ENCODE measurements at regions not wholly inside any gene's neighbourhood (a gene's known extent, or its start where the extent isn't known, plus 50 kb on each side); places are given as distances from the start of the nearest gene placed in this dataset.
"Not testable (repeated sequence)": the region's sequence is repeated elsewhere in the genome, so short reads cannot be mapped to it uniquely, and the experiment has no call there.

DNA sequence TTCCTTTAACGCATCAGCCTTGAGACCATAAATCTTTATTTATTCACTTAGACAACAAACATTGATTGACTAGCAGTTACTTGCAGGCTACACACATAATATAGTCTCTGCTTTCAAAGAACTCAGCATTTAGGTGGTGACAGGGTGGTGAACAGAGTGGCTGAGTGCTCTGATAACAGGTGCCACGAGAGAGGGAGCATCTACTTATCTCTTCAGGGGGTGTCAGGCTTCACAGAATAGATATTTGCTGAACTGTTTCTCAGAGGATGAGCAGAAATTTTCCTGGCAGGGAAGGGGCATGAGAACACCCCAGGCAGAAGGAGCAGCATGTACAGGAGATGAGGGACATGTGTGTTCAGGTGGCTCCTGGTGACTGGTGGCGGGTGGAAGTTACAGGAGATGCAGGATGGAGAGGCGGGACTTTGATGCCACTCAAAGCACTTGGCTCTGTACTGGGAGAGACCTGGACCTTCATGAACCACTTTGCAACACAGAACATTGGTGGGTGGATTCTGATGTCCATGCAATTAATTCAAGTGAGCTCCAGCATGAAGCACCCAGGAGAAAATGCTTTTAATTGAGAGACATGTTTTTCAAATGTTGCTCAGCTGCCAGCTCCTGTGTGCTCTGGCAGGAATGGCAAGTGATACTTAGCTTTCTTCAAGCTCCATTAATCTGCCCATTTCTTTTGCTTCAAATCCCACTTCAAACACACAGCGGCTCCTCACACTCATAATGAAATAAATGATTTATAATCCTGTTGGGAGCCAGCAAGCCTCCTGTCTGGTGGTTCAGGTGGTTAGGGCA lies 248.9 kb downstream of the MYCN start:
- no peak for DNase-seq (ENCODE audit: low read depth in 2 of 2)

DNA sequence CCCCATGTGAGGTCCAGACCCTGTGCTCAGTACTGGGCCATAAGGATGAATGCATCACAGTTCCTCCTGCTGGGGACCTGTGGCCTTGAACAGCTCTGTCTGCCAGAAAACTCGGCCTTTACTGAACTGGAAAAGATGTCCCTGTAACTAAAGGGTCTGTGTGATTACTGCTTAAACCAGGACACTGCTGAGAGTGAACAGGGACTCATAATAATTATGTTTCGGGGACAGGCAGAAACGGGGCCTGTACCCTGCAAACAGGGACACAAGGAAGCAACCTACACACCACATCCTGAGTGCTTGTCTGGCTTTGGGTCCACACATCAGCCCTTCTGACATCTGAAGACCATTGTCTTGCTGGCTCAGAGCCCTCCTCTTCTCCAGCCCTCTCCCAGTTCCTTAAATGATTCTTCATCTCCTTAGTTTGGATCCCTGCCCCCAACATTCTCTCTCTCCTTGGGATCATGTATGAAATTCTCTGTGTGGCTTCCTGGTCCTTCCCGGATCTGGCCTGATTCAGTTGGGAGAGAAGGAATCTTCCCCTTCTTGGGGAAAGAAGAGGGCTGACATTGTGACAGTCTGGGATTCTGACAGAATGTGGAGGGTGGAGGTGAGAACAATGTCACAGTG lies 248.0 kb downstream of the MYCN start:
- no peak for DNase-seq (ENCODE audit: low read depth in 2 of 2)

DNA sequence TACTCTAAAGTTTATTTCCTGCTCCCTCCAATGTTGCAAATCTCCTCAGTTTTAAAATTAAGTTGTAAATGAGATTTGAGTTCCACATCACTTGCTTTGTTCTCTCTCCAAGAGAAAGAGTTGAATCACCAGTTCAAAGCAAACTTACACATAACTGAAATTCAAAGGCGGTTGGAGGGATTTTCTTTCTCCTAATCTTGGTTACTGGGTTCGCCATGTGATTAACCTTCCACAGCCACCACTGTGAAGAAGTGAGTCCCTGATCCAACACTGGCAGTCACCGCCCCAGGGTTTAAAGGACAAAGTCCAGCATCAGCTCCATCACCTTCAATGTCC lies 247.1 kb downstream of the MYCN start:
- no peak for DNase-seq (ENCODE audit: low read depth in 2 of 2)

DNA sequence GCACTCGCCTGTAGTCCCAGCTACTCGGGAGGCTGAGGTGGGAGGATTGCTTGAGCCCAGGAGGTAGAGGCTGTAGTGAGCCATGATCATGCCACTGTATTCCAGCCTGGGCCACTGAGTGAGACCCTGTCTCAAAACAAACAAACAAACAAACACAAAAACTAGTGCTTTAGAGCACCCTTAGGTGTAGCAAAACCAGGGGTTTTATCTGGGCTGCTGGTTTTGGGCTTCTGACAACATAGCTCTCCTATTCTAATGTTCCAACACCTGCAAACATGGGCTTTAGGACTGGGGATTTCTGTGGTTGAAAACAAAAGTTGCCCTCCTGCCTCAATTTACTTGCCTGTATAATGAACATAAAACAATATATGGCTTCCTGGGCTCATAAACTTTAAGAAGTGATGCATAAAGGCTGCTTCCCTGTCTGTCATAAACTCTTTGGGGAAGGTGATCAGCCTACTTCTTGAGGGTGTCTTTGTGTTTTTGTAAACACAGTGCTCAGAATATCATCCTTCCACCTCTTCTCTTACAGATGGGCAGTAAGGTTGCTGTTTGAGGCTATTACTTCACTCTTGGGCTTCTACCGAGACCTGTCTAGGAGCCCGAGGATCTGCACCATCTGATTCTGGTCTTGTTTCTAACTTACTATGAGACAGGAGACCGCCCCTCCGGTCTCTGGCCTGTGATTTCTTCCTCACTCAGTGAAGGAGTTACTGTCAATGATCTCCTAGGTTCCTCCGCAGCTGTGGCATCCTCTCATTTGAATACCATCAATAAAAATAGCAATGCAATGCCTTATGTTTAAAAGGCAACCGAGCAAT lies 246.5 kb downstream of the MYCN start:
- DNase-seq (ENCODE audit: low read depth in 2 of 2): no peak

DNA sequence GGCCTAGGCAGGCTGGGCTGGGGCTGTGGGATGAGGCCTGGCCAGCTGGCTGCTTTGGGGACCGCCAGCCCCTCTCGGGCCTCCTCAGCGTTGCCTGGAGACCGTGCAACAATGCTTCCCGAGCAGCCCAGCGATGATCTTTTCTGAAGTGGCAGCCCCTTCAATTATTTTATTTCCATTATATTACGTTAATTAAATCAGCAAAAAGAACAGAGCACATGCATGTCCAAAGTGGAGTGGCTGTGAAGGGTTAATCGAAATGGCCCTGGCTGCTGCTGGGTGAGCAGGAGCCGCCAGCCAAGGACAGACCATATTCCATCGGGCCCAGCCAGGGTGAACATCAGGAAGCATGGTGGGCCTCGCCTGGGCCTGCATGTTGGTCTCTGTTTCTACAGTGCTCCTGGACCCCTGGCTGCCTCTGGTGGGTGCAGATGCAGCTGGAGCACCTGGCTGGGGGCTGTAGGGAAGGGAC lies 245.5 kb downstream of the MYCN start:
- DNase-seq (ENCODE audit: low read depth in 2 of 2): no peak

DNA sequence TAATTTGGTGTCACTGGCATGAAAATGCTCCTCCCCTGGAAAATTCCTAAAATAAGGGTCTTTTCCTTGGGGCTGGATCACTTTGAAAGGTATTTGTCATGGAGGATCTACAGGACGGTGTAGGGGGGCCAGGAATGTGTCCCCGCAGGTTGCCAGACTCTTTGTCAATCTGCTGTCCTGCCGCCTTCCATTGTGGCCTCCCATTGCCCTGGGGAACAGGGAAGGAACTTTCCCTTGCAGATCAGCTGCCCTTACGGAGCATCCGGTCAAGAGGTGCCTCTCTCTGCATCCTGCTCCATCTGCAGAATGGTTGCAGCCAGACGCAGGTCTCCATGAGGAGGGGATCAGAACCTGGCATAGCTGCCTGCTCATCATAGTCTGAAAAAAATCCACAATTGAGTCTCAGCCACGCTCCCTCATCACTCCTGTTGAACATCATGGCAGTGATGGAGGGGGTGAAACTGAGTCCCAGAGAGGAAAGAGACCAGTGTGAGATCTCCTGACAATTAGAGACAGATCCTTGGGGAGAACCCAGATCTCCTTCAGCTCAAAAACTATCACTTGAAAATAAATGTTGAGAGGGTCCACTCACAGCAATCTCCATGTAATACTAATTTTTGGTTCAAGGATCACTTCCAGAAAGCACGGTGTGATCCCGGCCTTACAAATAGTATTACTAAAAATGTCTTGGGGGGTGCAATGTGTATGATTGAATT lies 244.8 kb downstream of the MYCN start:
- DNase-seq (ENCODE audit: low read depth in 2 of 2): no peak

DNA sequence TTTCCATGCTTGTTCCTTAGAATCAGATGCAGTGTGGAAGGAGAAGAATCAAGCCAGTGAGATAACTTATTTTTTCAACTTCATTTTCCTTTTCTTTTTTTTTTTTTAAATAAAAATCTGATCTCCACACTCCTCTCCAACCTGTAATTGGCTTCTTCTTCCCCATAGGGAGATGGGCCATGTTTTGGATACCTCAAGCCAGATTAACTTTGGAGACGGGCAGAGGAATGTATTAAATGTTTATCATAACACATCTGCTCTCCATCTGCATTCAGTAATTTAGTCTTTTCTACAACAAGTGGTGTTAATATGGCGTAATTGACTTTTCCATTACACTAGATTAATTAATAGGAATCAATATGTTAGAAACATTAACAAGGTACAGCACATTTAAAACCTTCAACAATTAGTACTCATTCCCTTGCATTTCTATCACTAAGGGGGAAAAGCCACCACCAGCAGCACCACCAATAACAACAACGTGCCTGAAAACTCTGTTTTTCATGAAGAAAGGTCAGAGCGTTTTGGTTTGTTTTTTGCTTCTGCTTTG lies 244.1 kb downstream of the MYCN start:
- no peak for DNase-seq (ENCODE audit: low read depth in 2 of 2)

DNA sequence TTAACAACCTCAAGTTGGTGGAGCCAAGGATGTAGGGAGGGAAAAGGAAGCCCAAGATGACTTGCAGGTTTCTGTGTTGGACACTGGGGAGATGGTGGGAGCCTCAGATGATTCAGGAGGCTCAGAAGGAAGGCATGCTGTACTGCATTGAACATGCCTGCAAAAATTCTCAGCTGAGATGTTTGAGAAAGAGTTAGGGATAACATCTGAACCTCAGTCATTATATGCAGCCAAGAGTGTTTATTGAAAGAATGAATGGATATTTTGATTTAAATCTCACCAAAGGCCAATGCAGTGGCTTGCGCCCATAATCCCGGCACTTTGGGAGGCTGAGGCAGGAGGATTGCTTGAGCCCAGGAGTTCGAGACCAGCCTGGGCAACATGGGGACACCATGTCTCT lies 243.0 kb downstream of the MYCN start:
- no peak for DNase-seq (ENCODE audit: low read depth in 2 of 2)

GRCh38 chr2:16182841-16183240 lies 242.5 kb downstream of the MYCN start:
- DNase-seq (ENCODE audit: low read depth in 2 of 2): no peak

DNA sequence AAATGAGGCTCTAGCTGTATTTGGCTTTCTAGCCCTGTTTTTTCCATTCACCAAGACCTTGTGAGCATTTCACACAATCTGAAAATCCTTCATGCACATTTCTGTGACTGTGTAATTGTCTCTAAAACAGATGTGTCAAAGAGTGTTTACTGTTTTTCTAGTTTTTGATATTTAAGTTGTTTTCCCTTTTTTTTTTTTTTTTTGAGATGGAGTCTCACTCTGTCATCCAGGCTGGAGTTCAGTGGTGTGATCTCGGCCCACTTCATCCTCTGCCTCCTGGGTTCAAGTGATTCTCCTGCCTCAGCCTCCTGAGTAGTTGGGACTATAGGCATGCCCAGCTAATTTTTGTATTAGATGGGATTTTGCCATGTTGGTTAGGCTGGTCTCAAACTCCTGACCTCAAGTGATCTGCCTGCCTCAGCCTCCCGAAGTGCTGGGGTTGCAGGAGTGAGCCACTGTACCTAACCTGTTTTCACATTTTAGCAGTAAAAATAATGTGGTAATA lies 242.0 kb downstream of the MYCN start:
- not testable (repeated sequence) for DNase-seq (ENCODE audit: low read depth in 2 of 2)

GRCh38 chr2:16181741-16182090 lies 241.4 kb downstream of the MYCN start:
- DNase-seq (ENCODE audit: low read depth in 2 of 2): no peak

GRCh38 chr2:16181062-16181740 lies 240.9 kb downstream of the MYCN start:
- DNase-seq (ENCODE audit: low read depth in 2 of 2): no peak

DNA sequence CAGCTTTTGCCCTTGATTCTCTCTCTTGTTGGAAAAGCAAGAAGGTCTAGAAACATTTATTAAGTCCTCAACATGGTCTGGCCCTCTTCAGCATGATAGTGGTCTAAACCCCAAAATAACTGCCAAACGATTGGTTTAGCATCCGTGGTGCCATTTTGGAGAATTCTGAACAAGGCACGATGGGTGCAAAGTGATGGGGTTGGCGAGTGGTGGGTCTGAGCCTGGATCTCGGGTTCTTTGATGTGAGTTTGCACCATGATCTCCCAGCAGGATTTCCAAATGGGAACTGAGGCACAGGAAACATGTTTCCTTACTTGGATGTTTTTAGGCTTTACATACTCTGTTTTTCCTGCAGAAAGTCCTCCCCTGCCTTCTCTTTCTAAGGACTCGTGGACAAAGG lies 240.3 kb downstream of the MYCN start:
- DNase-seq (ENCODE audit: low read depth in 2 of 2): no peak

DNA sequence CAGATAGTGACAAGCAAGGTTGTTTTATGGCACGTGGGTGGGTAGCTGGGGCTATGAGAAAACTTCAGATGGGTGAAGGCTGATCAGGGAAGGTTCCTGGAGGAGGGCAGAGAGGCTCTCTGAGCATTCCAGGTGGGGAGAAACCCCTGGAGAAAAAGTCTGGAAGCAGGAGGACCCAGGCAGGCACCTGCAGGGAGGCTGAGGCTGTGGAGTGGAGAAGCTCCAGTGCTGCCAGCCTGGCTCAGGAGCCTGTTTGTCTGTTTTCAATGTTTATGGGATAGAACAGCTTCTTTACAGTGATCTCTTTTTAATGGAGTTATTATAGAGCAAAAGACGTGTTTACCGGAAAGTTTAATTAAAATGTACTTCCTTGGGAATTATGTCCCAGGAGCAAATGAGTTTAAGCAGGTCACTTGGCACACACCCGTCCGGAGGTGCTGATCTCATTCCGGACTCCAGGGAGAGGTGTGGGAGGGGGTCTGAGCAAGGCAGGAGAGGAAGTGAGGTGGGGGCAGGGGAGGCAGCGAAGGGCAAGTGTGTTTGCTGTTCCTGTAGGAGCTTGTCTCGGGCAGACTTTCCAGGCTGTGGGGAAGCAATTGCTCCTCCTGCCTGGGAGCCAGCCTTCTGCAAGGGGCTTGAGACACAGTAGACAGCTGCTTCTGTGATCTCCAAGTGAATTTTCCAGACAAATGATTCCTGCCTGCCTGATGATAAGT lies 239.5 kb downstream of the MYCN start:
- no peak for DNase-seq (ENCODE audit: low read depth in 2 of 2)

- DNase-seq (ENCODE audit: low read depth in 2 of 2): no peak
Observed at GRCh38 chr2:16178551-16179130, 238.3 kb downstream of the MYCN start.

- no peak for DNase-seq (ENCODE audit: low read depth in 2 of 2)
Observed at GRCh38 chr2:16177671-16178180, 237.4 kb downstream of the MYCN start.

DNA sequence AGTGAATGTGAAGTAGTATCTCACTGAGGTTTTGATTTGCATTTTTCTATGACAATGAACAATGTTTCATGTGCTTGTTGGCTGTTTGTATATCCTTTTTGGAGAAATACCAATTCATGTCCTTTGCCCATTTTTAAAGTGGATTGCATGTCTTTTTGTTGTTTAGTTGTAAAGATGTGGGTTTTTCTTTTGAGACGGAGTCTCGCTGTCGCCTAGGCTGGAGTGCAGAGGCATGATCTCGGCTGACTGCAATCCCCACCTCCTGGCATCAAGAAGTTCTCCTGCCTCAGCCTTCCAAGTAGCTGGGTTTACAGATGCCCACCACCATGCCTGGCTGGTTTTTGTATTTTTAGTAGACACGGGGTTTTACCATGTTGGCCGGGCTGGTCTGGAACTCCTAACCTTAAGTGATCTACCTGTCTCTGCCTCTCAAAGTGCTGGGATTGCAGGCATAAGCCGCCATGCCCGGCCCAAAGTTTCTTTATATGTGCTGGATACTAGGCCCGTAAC lies 236.7 kb downstream of the MYCN start:
- DNase-seq (ENCODE audit: low read depth in 2 of 2): no peak

DNA sequence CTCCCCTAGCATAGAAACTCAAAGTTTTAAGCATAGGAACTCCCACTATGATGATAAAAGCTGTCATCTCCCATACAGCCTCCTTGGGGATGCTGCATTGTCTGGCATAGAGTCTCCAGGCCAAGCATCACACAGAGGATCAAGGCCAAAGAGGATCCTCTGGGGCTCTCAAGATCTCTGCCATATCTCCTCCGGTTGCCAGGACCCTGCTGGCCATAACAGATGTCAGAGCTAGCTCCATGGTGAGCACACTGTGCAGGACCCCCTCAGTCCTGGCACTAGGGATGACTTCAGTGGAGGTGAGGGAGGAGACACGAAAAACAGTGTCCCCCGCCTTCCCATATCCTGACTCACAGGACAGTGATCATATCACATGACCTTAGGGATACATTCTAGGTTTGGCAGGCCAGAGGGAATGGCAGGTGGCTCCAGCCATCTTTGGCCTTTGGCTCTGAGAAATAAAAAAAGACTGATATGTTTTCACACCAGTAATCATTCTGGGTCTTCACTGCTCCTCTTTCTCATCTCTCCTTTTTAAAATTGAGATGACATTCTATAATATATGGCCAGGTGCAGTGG lies 235.0 kb downstream of the MYCN start:
- no peak for DNase-seq (ENCODE audit: low read depth in 2 of 2)

GRCh38 chr2:16174693-16175045 lies 234.3 kb downstream of the MYCN start:
- DNase-seq (ENCODE audit: low read depth in 2 of 2): no peak

All from stimulated activated CD4-positive, alpha-beta T cell treated with anti-CD3 and anti-CD28 coated beads, Interleukin-12 subunit alpha, Interleukin-12 subunit beta, amount 100 ng/mL, for 24 hours (primary cell).